NB4 (cell line): ENCODE measurements at regions not wholly inside any gene's neighbourhood (a gene's known extent, or its start where the extent isn't known, plus 50 kb on each side); places are given as distances from the start of the nearest gene placed in this dataset.

Source experiments
- CTCF ChIP-seq: IDR thresholded peaks from one replicate; pipeline ENCODE4 v1.5.1; 2012; ENCODE audit warnings: low read depth, low read length
- POLR2A ChIP-seq: IDR thresholded peaks from 2 replicates; pipeline ENCODE4 v1.6.1; 2011; ENCODE audit warnings: mild to moderate bottlenecking; ENCODE audit not compliant: insufficient read length; ENCODE audit errors: extremely low read depth

DNA sequence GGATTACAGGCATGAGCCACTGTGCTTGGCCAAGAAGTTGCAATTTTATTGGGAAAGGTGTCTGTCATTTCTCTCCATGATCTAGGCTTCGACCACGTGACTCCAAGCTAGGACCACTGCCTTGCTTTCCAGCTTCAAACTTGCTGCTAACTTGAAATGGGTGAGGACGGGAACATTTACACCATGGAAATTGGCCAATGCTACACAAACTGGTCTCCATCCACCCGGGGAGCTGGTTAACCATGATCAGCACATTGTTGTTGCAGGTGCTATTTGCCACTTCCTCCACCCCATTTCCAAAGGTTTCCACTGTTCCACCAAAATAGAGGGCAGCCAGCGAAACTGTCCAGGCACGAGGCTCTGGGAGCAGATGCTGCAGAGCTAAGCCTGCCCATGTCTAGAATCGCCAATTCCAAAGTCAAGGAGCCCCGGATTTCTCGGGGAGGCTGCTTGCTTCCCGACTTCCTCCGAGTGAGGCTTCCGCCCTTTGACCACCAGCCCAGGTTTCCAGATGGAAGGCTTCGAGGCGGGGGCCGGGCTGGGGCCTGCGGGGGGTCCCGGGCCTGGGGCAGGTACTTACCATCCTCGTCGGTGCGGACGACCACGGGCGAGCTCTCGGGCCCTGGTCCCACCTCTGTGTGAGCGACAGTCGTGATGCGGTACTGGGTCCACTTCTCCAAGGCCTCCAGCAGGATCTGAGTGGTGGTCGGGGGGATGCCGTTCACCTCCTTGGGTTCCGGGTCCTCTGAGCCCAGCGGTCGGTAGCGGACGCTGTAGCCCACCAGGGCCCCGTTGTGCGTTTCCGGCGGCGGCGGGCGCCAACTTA lies 109.7 kb downstream of the PTPRS start:
- TF ChIP-seq POLR2A: no peak
- TF ChIP-seq CTCF: no peak
